GM18867 (cell line): ENCODE measurements at regions not wholly inside any gene's neighbourhood (a gene's known extent, or its start where the extent isn't known, plus 50 kb on each side); places are given as distances from the start of the nearest gene placed in this dataset.
"Not testable (repeated sequence)": the region's sequence is repeated elsewhere in the genome, so short reads cannot be mapped to it uniquely, and the experiment has no call there.

Source experiments
- ATAC-seq: cut with Tn5 transposase; IDR thresholded peaks from one replicate; pipeline ENCODE4 v1.9.1; 2021; ENCODE audit warnings: mild to moderate bottlenecking, moderate library complexity; ENCODE audit not compliant: unreplicated experiment

DNA sequence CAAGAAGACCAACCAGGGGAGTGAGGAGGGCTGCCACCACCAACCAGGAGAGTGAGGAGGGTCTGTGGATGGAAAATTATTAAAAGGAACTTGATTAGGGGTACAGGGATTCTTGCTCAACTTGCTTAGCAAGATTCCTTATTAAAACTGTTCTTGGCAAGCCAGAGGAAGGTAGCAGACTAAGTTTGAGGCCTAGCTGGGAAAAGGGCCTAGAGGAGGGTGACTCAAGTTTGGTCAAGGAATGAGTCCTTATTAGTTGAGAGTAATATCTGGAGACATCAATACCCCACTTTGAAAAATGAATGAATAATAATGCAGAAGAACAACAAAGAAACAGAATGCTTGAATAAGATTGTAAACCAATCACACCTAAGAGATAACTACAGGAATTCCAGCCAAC, 612.4 kb upstream of the ZFP42 start:
- no peak for ATAC-seq

DNA sequence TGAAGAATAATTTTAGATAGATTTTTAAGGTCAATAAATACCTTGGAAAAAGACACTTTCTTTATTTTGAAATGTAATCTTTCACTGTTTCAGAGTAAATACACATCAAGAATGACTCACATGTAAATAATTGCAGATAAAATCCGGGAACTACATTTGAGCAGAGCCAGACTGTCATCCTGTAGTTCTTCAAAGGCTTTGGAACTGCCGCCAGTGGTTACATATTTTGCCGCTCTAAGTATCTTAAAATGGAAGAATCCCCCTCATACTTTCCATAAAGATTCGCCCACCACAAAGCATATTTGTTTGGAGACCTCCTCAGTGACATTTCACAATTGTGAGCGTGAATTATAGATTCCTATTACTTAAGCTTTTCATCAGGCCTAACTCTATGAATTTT, 607.8 kb upstream of the ZFP42 start:
- no peak for ATAC-seq

DNA sequence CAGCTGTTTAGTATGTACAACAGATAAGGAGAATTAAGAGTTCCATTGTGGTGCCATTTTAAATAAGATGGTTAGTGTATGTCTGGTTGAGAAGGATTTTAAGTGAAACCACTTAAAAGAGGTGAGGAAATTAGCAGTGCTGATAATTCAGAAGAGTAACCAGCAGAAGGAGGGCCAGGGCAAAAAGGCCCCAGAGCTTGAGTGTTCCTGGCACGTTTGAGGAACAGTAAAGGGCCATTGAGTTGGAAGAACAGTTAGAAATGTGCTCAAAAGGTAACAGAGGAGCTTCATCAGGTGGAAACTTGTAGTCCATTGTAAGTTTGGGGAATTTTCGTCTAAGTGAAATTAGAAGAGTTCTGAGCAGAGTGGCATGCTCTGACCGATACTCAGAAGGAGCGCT, 606.2 kb upstream of the ZFP42 start:
- ATAC-seq: no peak

DNA sequence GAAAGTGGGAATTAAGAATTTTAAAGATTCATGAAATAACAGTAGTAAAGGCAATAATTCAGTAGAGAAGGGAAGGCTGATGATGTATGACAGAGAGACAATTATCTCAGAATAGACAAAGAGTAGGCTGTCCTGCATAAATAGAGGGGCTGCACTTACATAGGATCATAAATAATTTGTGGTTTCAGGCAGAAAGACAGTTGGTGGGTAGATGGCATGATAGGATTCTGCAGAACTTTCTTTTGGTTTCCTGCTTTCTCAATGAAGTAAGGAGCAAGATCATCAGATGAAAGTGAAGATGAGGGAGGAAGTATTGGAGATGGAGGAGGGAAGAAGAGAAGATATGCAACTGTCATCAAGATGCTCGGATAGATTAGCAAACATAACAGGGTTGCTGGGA, 604.9 kb upstream of the ZFP42 start:
- ATAC-seq: no peak

DNA sequence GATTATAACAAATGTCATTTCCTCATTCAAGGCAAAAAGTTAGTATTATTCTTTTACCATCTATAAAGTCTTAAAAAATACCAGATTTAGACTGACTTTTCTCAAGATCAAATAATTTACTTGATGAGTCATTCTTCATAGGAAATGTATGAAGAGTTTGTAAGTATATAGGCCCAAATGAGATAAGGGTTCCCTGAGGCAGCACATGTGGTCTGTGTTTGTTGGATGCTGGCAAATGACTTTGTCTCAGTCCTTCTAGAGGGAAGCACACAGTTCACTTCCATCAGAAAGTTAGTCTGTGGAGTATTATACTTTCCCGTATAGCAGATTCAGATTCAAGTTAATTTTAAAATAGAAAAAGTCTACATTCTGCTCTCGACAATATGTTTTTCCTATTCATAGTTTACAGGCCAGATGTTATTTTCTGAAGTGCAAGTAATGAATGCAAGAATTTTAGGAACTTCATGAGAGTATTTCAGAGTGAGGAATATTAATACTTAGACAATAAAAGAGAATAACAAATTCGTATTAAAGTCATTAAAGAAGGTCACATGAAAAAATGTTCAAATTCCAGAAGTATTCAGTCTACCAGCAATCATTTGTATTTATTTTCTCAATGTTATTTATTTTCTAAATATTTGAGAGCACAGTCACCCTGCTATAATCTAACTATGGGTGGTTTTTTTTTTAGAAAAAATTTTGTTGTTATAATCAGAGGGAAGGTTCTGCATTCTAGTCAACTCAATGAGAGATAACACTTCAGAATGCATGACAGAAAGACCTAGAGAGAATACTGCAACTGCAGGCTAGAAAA, 601.8 kb upstream of the ZFP42 start:
- no peak for ATAC-seq

DNA sequence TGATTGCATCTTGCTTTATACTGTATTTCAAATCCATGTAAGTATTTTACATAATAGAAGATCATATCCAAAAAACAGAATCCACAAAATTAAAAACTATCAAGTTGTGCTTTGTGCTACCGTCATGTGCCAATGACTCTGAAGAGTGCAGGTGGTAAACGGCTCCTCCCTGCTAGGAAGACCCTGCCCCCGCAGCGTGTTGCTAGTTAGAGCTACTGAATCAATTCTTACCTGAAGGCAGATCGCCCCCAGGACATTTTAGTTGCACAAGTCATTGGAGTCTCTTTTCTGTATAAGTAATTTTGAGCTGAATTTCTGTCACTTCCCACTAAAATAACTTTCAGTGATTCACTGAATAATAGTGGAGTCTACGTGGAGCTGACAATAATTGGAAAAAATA, 599.5 kb upstream of the ZFP42 start:
- no peak for ATAC-seq

DNA sequence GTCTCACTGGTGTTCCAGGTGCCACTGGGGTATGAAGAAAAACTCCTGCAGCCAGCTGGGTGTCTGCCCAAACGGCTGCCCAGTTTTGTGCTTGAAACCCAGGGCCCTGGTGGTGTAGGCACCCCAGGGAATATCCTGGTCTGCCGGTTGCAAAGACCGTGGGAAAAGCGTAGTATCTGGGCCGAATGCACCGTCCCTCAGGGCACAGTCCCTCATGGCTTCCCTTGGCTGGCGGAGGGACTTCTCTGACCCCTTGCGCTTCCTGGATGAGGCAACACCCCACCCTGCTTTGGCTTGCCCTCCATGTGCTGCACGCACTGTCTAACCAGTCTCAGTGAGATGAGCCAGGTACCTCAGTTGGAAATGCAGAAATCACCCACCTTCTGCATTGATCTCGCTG, 587.1 kb upstream of the ZFP42 start:
- not testable (repeated sequence) for ATAC-seq

DNA sequence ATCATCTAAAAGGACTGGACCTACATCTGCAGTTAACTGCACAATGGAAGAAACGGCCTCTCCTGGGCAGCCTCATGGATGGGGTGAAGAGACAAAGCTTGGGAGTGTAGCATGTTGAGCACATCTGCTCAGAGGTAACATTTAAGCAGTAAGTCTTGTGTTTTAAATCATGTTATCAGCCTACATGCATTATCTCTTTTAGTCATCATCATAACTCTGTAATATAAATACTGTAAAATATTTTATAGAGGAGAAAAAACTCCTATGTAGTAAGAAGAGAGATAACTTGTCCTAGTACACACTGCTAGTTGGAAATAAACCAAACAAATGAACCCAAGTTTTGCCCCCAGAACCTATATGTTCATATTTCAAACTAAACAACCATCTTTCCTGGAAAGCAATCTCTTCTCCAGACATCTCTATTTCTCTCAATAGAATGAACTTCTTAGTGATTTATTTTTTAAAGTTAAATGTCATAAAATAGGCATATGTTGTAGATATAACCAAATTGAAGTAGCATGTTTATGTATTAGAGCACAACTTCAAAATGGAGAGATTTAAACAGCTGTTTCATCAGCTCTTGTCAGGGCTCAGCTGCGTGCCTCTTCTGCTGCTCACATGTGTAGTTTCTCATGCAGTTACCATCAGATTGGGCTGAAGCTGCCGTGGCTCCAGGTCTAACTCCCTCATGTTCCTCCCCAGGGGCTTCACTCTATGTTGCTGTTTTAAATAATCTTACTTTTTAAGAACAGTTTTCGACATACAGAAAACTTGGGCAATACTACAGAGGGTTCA, 581.8 kb upstream of the ZFP42 start:
- no peak for ATAC-seq

DNA sequence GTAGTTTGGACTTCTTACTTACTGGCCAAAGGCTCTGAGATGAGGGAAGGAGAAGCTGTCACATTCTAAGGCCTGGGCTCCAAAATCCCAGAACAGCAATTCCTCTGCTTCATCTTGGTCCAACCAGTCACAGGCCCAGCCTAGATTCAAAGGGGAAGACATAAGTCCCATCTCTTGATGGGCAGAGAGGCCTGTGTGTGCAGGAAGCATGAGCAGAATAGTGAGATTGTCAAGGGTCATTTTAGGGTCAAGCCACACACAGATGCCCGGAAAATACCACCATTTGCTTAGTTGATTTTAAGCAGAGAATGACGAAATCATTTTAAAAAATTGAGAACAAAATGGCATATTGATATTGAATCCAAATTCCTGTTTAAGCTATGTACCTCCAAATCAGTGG, 580.9 kb upstream of the ZFP42 start:
- no peak for ATAC-seq

DNA sequence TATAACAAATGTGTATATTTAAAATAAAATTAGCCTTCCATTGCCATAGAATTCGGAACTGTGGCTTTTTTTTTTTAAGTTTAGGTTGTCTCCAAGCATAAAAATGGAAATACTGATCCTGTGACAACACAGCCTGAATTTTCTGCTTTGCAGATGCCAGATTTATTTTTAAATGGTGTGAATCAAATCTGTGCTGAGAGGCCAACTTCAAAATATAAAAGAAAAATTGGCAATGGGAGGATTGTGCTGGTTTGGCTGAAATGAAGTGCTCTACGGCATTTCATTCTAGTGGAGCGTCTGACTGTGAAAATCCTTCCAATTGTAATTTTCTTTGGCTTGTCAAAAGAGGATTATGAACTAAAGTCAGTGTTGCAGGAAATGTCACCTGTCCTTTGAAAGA, 580.3 kb upstream of the ZFP42 start:
- no peak for ATAC-seq

DNA sequence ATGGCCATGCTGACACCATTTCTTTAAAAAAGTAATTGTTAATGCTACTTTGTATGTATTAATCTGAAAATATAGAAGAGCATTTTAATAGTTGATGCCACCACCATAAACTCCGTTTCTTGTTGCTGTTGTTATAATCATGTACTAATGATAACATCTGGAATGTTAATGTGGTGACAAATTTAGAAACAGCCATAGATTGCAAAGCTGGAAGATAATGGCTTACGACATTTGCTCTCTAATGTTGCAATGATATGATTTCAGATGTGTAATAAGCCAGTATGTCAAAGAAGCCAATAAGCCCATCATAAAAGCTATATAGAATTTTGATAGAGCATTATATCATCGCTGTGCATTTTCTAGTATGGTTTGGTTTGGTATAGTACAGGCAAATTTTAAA, 579.4 kb upstream of the ZFP42 start:
- ATAC-seq: no peak

DNA sequence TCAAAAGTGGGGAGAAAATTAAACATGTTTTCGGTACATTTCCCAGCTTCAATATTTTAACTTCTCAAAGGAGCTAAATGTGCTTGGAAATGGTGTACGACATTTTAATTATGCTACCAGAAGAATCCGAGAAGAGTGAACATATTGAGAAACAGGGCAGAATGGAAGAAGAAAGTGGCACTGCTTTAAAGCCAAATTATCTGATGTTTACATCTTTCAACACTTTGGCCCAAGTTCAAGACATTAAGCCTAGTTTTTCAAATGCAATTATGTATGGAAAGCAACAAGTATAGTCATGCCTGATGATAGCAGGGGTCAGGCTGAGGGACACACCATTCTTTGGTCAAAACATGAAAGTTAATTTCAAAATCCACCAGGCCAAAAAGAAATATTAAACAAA, 577.9 kb upstream of the ZFP42 start:
- no peak for ATAC-seq

DNA sequence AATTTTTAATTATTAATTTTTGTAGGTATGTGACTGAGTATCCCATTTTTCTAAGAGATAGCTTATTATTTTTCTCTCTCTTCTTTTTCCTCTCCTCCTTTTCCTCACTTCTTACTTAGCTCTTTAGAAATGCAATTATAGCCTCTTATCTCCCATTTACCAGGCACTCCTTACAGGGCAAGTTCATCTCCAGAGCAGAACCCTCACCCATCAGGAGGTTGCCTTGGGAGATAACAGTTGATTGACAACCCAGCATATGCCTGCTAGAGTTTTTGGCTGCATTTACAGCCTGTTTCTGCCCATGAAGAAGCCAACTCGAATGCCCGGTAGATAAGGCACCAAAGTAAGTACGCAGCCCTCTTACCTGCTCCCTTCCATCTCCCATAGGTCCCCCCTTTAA, 572.9 kb upstream of the ZFP42 start:
- ATAC-seq: no peak

DNA sequence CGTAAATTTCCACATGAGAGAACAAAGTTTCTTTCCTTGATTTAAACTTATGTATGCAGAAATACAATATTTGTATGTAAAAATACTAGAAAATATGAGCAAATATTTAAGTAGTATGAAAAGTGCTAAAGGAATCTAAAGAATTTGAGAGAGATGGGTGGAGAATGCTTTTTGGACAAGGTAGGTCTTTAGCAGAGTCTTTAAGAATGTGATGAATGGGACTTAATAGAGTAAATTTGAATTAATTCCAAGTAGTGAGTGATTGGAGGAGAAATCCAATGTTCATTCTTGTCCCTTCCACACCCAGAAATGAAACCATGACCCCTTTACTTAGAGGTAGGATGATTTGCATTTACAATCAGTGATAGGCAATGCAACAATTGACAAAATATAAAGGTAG, 570.9 kb upstream of the ZFP42 start:
- no peak for ATAC-seq

DNA sequence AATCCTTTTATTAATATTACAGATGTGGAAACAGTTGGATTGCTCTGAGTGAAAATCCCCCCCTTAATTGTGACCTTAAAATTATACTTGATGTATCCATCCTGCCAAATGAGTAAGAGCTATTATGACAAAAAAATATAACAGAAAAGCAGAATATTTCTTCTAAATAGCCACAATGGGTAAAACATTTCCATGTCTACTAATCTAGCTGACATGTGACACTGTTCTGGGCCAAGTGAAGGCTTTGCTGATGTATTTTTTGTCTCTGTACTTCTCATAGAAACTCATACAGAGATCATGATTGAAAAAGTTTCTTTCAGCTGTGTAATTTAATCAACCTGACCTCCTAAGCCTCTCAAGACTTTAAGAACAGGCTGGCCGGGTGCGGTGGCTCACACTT, 569.1 kb upstream of the ZFP42 start:
- ATAC-seq: no peak

DNA sequence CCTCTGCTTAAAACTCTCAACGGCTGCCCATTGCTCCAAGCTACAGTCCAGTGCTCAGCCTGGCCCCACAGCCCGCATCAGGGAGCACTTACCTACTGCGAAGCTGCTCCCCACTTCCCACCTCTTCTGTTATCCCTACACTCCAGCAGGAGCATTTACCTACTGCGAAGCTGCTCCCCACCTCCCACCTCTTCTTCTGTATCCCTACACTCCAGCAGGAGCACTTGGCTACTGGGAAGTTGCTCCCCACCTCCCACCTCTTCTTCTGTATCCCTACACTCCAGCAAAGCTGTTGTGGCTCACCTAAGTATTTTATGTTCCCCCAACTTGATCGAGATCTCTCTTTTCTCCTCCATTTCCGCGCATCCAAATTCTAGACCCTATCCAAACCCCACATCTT, 563.3 kb upstream of the ZFP42 start:
- ATAC-seq: no peak

DNA sequence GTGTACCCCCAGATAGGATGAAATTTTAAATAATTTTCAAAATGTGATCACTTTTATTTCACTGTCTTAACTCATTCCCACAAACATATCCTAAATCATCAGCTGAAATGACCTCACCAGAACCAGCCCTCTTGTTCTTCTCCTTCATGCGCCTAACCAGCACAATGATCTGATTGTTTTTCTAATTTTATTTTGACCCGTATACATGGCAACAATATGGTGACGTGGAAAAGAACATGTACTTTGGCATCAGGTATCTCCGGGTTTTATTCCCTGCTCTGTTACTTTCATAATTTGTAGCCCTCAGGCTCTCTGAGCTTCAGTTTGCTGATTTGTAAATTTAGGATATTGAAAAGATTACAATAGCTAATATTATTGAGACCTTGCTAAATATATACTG, 562.4 kb upstream of the ZFP42 start:
- no peak for ATAC-seq

DNA sequence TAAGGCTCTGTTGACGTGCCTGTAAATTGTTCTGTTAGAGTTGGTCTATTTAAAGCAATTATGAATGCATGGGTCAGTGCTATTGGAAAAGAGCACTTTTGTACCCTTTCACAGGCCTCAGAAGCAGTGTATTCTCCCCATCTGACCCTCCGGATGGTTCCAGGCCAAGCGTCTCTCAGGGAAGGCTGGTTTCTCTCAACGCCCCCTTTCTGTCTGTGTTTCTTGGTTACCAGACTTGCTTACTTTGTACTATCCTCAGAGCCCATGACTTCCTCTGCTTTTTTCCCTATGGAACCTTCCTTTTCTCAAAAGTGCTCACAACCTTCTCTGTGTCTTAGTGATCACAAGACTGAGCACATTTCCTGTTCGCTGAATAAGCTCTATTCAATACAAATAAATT, 559.3 kb upstream of the ZFP42 start:
- no peak for ATAC-seq

DNA sequence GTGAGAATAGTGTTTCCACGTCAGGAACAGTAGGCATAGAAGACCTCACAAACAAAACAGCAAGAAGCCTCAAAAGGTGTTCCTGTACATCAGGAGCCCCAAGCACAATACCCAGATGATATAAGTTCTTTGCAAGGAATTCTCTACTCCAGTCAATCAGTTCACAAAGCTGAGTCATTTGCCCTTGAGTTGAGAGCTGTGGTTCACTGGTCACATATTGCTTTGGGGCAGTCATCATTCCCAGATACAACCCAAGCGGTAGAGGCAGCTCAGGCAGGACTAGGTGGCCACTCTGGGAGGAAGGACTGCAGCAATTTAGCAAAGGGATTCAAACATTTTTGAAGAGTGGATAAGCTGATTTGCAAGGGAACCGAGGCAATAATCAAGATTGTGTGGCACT, 551.5 kb upstream of the ZFP42 start:
- no peak for ATAC-seq

DNA sequence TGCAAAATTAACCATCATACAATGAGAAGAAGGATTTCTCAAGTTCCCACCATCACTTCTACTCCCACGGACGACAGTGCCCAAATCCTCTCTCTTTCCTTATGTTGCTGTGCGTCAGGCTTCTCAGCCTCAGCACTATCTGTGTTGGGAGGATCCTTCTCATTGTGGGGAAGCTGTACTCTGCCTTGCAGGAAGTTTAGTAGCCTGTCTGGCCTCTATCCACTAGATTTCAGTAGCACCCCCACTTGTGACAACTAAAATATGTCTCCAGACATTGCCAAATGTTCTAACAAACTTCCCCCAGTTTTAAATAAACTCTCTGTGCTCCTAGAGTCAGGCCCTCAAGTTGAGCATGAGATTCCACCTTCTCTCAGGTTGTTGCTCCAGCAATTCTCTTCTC, 545.9 kb upstream of the ZFP42 start:
- no peak for ATAC-seq

DNA sequence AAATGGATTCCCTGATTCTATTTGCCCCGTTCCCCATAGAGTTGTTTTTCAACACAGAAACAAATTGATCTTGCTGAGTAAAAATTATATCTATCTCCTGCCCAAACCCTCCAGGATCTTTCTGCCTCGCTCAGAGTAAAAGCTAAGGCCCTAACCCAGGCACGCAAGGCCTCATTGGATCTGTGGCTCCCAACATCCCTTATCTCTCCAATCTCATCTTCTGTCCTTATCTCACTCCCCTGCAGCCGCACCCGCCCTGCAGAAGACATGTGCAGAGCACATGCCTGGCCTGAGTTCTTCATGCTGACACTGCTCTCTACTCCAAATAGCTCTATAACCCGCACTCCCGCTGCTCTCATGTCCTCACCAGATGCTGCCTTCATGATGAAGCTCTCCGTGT, 543.8 kb upstream of the ZFP42 start:
- ATAC-seq: no peak

DNA sequence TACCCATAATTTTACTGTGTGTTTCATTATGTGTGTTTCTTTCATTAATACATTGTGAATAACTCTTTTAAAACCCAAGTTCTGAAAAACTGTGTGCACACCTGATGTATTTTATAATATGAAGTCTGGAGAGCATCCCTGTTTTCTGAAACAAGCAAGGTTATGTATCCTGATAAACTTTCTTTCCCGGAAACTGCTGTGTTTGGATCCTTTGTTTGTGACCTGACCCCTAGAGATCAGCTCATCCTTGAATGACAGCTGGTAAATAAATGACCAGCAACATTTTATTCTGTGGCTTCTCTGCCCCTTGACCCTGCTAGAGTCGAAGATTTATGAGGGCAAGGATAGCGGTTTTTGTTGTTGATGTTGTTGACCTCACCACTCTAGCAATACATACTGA, 535.6 kb upstream of the ZFP42 start:
- no peak for ATAC-seq

DNA sequence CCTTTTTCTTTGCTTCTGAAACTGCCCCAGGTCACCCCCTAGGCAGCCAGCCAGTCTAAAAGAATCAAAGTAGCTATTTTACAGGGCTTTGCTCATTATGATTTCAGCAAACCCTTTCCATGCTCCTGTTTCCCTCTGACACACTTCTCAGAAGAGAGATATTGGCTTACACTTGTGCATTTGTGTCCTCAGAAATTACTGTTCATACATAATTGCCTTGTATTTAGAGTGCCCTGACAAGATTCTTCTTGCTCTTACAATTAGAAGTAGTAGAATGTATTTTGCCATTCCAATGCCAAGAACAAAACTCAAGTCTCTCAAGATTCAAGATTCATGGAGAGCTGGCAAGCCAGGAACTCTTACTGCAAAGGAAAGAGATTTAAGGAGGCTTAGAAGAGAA, 531.0 kb upstream of the ZFP42 start:
- ATAC-seq: no peak
